HCT116 (cell line): ENCODE measurements at regions not wholly inside any gene's neighbourhood (a gene's known extent, or its start where the extent isn't known, plus 50 kb on each side); places are given as distances from the start of the nearest gene placed in this dataset.

ENCODE experiments used
- CBX3 ChIP-seq: IDR thresholded peaks from 2 replicates; pipeline ENCODE4 v1.6.1; 2012; ENCODE audit warnings: low read depth
- EGR1 ChIP-seq: IDR thresholded peaks from 2 replicates; pipeline ENCODE4 v1.6.1; 2012; ENCODE audit warnings: low read depth
- EZH2 ChIP-seq: fragments of 200-600 bp; sonication (generic); IDR thresholded peaks from 2 replicates; pipeline ENCODE4 v1.6.1; 2017; ENCODE audit warnings: antibody characterized with exemption, mixed run types
- FOSL1 ChIP-seq: IDR thresholded peaks from 2 replicates; pipeline ENCODE4 v1.6.1; 2012; ENCODE audit warnings: low read depth
- POLR2A ChIP-seq: IDR thresholded peaks from 2 replicates; pipeline ENCODE4 v1.7.0; 2011; ENCODE audit warnings: borderline replicate concordance; ENCODE audit not compliant: insufficient read depth, insufficient read length; ENCODE audit errors: extremely low read depth
- POLR2AphosphoS5 ChIP-seq: IDR thresholded peaks from 2 replicates; pipeline ENCODE4 v1.6.1; 2011; ENCODE audit warnings: mild to moderate bottlenecking, low read depth, low read length, moderate library complexity
- RAD21 ChIP-seq: IDR thresholded peaks from 2 replicates; pipeline ENCODE4 v1.6.1; 2012; ENCODE audit warnings: low read depth, mild to moderate bottlenecking
- TF ChIP-seq, protein P1 (sequence below), 3 experiments: fragments of 200-600 bp in 1 of 3; sonication (generic) in 1 of 3; IDR thresholded peaks in 2 of 3; conservative IDR thresholded peaks in 1 of 3; 2 replicates each; pipeline ENCODE4 v1.5.1; 2012 to 2017; ENCODE audit warnings: low read depth in 2 of 3, low read length in 2 of 3, antibody characterized with exemption in 1 of 3, borderline replicate concordance in 1 of 3, control low read depth in 1 of 3, mild to moderate bottlenecking in 1 of 3, mixed read lengths in 1 of 3, mixed run types in 1 of 3, moderate library complexity in 1 of 3; ENCODE audit not compliant: insufficient read depth in 1 of 3
- TF ChIP-seq, protein P2 (sequence below): IDR thresholded peaks from 2 replicates; pipeline ENCODE4 v1.6.1; 2012; ENCODE audit warnings: low read depth
- TF ChIP-seq, protein P3 (sequence below): IDR thresholded peaks from 2 replicates; pipeline ENCODE4 v1.6.1; 2012

DNA sequence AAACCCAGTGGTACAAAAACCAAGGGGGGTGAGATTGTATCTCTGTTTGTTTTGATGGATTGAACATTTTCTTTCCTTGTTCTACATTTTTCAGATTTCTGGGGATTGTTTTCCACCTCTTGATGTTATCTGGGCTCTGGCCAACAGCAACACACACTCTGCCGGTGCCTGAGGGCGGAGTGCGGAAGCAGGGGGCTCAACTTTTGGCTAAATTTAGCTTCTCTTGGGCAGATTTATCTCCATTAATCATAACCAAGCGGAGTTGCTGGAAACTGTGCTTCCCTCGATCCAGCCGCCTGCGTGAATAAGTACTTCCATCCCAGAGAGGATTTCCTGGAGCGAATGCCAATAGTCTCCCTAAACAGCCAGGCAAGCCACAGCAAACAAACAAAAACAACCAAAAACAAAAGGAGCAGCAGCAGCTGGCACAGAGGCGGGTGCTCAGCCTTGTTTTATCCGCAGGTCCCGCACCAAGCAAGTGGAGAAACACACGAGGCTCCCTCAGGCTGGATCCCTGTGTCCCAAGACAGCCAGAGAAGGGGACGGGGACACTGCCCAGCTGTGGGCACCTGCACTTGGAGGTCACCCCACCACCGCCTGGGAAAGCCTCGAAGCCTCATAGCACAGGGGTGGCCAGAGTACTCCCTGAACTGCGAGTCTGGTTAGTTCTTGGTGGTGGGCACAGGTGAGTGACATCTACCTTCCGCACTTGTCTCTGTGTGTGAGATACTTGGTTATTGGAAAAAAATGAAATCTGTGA lies 143.4 kb downstream of the NDUFA10 start:
- TF ChIP-seq, protein P1, sequence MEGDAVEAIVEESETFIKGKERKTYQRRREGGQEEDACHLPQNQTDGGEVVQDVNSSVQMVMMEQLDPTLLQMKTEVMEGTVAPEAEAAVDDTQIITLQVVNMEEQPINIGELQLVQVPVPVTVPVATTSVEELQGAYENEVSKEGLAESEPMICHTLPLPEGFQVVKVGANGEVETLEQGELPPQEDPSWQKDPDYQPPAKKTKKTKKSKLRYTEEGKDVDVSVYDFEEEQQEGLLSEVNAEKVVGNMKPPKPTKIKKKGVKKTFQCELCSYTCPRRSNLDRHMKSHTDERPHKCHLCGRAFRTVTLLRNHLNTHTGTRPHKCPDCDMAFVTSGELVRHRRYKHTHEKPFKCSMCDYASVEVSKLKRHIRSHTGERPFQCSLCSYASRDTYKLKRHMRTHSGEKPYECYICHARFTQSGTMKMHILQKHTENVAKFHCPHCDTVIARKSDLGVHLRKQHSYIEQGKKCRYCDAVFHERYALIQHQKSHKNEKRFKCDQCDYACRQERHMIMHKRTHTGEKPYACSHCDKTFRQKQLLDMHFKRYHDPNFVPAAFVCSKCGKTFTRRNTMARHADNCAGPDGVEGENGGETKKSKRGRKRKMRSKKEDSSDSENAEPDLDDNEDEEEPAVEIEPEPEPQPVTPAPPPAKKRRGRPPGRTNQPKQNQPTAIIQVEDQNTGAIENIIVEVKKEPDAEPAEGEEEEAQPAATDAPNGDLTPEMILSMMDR (IDR thresholded peaks at IDR 0.05 in 2 of 3, conservative IDR thresholded peaks at IDR 0.05 in 1 of 3; ENCODE audit: borderline replicate concordance in 1 of 3, insufficient read depth in 1 of 3, low read depth in 2 of 3, low read length in 2 of 3) = no peak
- TF ChIP-seq CBX3 (no peak), POLR2AphosphoS5 (no peak), EGR1 (no peak), FOSL1 (no peak), RAD21 (no peak), POLR2A (no peak), EZH2 (no peak)
- TF ChIP-seq, protein P2, sequence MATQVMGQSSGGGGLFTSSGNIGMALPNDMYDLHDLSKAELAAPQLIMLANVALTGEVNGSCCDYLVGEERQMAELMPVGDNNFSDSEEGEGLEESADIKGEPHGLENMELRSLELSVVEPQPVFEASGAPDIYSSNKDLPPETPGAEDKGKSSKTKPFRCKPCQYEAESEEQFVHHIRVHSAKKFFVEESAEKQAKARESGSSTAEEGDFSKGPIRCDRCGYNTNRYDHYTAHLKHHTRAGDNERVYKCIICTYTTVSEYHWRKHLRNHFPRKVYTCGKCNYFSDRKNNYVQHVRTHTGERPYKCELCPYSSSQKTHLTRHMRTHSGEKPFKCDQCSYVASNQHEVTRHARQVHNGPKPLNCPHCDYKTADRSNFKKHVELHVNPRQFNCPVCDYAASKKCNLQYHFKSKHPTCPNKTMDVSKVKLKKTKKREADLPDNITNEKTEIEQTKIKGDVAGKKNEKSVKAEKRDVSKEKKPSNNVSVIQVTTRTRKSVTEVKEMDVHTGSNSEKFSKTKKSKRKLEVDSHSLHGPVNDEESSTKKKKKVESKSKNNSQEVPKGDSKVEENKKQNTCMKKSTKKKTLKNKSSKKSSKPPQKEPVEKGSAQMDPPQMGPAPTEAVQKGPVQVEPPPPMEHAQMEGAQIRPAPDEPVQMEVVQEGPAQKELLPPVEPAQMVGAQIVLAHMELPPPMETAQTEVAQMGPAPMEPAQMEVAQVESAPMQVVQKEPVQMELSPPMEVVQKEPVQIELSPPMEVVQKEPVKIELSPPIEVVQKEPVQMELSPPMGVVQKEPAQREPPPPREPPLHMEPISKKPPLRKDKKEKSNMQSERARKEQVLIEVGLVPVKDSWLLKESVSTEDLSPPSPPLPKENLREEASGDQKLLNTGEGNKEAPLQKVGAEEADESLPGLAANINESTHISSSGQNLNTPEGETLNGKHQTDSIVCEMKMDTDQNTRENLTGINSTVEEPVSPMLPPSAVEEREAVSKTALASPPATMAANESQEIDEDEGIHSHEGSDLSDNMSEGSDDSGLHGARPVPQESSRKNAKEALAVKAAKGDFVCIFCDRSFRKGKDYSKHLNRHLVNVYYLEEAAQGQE = no peak
- TF ChIP-seq, protein P3, sequence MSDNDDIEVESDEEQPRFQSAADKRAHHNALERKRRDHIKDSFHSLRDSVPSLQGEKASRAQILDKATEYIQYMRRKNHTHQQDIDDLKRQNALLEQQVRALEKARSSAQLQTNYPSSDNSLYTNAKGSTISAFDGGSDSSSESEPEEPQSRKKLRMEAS = no peak
